ENCODE measurements at regions not wholly inside any gene's neighbourhood (a gene's known extent, or its start where the extent isn't known, plus 50 kb on each side); places are given as distances from the start of the nearest gene placed in this dataset.

GRCh38 chr2:23238011-23238657 is 146.8 kb upstream of the KLHL29 start:
- no peak overlapping the region for H3K4me3 ChIP-seq (ENCODE audit: low read length in 2 of 2)
- H3K4me1 ChIP-seq (ENCODE audit: control insufficient read depth in 2 of 2, insufficient read depth in 2 of 2, low read length in 2 of 2): no peaks in the 10 kb centered on the region
- H3K27ac ChIP-seq (ENCODE audit: low read depth in 2 of 2, low read length in 2 of 2): no peak overlapping the region
- no peak overlapping the region for H3K9ac ChIP-seq (ENCODE audit: low read depth in 1 of 2, low read length in 2 of 2)
- H3K36me3 ChIP-seq (ENCODE audit: control insufficient read depth in 2 of 2, insufficient read depth in 2 of 2, low read length in 2 of 2): no peaks in the 10 kb centered on the region
- no peaks in the 10 kb centered on the region for H3K27me3 ChIP-seq (ENCODE audit: control insufficient read depth in 2 of 2, insufficient read depth in 2 of 2, low read length in 2 of 2)
- H3K9me3 ChIP-seq (ENCODE audit: control insufficient read depth in 2 of 2, low read length in 2 of 2): no peaks in the 10 kb centered on the region

GRCh38 chr2:23239374-23239773 is 145.6 kb upstream of the KLHL29 start:
- H3K27ac ChIP-seq (ENCODE audit: low read depth in 2 of 2, low read length in 2 of 2): no peak overlapping the region
- no peak overlapping the region for H3K9ac ChIP-seq (ENCODE audit: low read depth in 1 of 2, low read length in 2 of 2)
- H3K36me3 ChIP-seq (ENCODE audit: control insufficient read depth in 2 of 2, insufficient read depth in 2 of 2, low read length in 2 of 2): no peaks in the 10 kb centered on the region
- H3K27me3 ChIP-seq (ENCODE audit: control insufficient read depth in 2 of 2, insufficient read depth in 2 of 2, low read length in 2 of 2): no peaks in the 10 kb centered on the region
- H3K9me3 ChIP-seq (ENCODE audit: control insufficient read depth in 2 of 2, low read length in 2 of 2): no peaks in the 10 kb centered on the region
- H3K4me1 ChIP-seq (ENCODE audit: control insufficient read depth in 2 of 2, insufficient read depth in 2 of 2, low read length in 2 of 2): no peaks in the 10 kb centered on the region
- H3K4me3 ChIP-seq (ENCODE audit: low read length in 2 of 2): no peak overlapping the region

GRCh38 chr2:23241121-23241520 is 143.9 kb upstream of the KLHL29 start:
- no peaks in the 10 kb centered on the region for H3K36me3 ChIP-seq (ENCODE audit: control insufficient read depth in 2 of 2, insufficient read depth in 2 of 2, low read length in 2 of 2)
- no peaks in the 10 kb centered on the region for H3K9me3 ChIP-seq (ENCODE audit: control insufficient read depth in 2 of 2, low read length in 2 of 2)
- no peak overlapping the region for H3K9ac ChIP-seq (ENCODE audit: low read depth in 1 of 2, low read length in 2 of 2)
- no peaks in the 10 kb centered on the region for H3K27me3 ChIP-seq (ENCODE audit: control insufficient read depth in 2 of 2, insufficient read depth in 2 of 2, low read length in 2 of 2)
- no peaks in the 10 kb centered on the region for H3K4me1 ChIP-seq (ENCODE audit: control insufficient read depth in 2 of 2, insufficient read depth in 2 of 2, low read length in 2 of 2)
- no peak overlapping the region for H3K27ac ChIP-seq (ENCODE audit: low read depth in 2 of 2, low read length in 2 of 2)
- H3K4me3 ChIP-seq (ENCODE audit: low read length in 2 of 2): no peak overlapping the region

- Histone ChIP-seq H3K36me3 (ENCODE audit: control insufficient read depth in 2 of 2, insufficient read depth in 2 of 2, low read length in 2 of 2) (no peaks in the 10 kb centered on the region), H3K9ac (ENCODE audit: low read depth in 1 of 2, low read length in 2 of 2) (no peak overlapping the region), H3K4me1 (ENCODE audit: control insufficient read depth in 2 of 2, insufficient read depth in 2 of 2, low read length in 2 of 2) (no peaks in the 10 kb centered on the region), H3K27ac (ENCODE audit: low read depth in 2 of 2, low read length in 2 of 2) (no peak overlapping the region), H3K4me3 (ENCODE audit: low read length in 2 of 2) (no peak overlapping the region), H3K27me3 (ENCODE audit: control insufficient read depth in 2 of 2, insufficient read depth in 2 of 2, low read length in 2 of 2) (no peaks in the 10 kb centered on the region), H3K9me3 (ENCODE audit: control insufficient read depth in 2 of 2, low read length in 2 of 2) (no peaks in the 10 kb centered on the region)
Measured at GRCh38 chr2:23241611-23242245, 143.3 kb upstream of the KLHL29 start.

GRCh38 chr2:23243073-23243659 is 141.8 kb upstream of the KLHL29 start:
- no peak overlapping the region for H3K4me3 ChIP-seq (ENCODE audit: low read length in 2 of 2)
- H3K9me3 ChIP-seq (ENCODE audit: control insufficient read depth in 2 of 2, low read length in 2 of 2): no peaks in the 10 kb centered on the region
- H3K27ac ChIP-seq (ENCODE audit: low read depth in 2 of 2, low read length in 2 of 2): peak overlapping the region in 1 of 2 donors; percentile 32
- no peaks in the 10 kb centered on the region for H3K4me1 ChIP-seq (ENCODE audit: control insufficient read depth in 2 of 2, insufficient read depth in 2 of 2, low read length in 2 of 2)
- no peaks in the 10 kb centered on the region for H3K36me3 ChIP-seq (ENCODE audit: control insufficient read depth in 2 of 2, insufficient read depth in 2 of 2, low read length in 2 of 2)
- H3K27me3 ChIP-seq (ENCODE audit: control insufficient read depth in 2 of 2, insufficient read depth in 2 of 2, low read length in 2 of 2): no peaks in the 10 kb centered on the region
- H3K9ac ChIP-seq (ENCODE audit: low read depth in 1 of 2, low read length in 2 of 2): no peak overlapping the region

- Histone ChIP-seq H3K9ac (ENCODE audit: low read depth in 1 of 2, low read length in 2 of 2) (no peak overlapping the region), H3K36me3 (ENCODE audit: control insufficient read depth in 2 of 2, insufficient read depth in 2 of 2, low read length in 2 of 2) (no peaks in the 10 kb centered on the region), H3K4me3 (ENCODE audit: low read length in 2 of 2) (no peak overlapping the region), H3K9me3 (ENCODE audit: control insufficient read depth in 2 of 2, low read length in 2 of 2) (no peaks in the 10 kb centered on the region), H3K27ac (ENCODE audit: low read depth in 2 of 2, low read length in 2 of 2) (no peak overlapping the region), H3K4me1 (ENCODE audit: control insufficient read depth in 2 of 2, insufficient read depth in 2 of 2, low read length in 2 of 2) (no peaks in the 10 kb centered on the region), H3K27me3 (ENCODE audit: control insufficient read depth in 2 of 2, insufficient read depth in 2 of 2, low read length in 2 of 2) (no peaks in the 10 kb centered on the region)
Measured at GRCh38 chr2:23244617-23245016, 140.4 kb upstream of the KLHL29 start.

GRCh38 chr2:23246992-23247683 is 137.8 kb upstream of the KLHL29 start:
- Histone ChIP-seq H3K27me3 (ENCODE audit: control insufficient read depth in 2 of 2, insufficient read depth in 2 of 2, low read length in 2 of 2) (no peaks in the 10 kb centered on the region), H3K27ac (ENCODE audit: low read depth in 2 of 2, low read length in 2 of 2) (no peak overlapping the region), H3K9ac (ENCODE audit: low read depth in 1 of 2, low read length in 2 of 2) (no peak overlapping the region), H3K4me1 (ENCODE audit: control insufficient read depth in 2 of 2, insufficient read depth in 2 of 2, low read length in 2 of 2) (no peaks in the 10 kb centered on the region), H3K9me3 (ENCODE audit: control insufficient read depth in 2 of 2, low read length in 2 of 2) (no peaks in the 10 kb centered on the region), H3K4me3 (ENCODE audit: low read length in 2 of 2) (no peak overlapping the region), H3K36me3 (ENCODE audit: control insufficient read depth in 2 of 2, insufficient read depth in 2 of 2, low read length in 2 of 2) (no peaks in the 10 kb centered on the region)

GRCh38 chr2:23248667-23249066 is 136.3 kb upstream of the KLHL29 start:
- Histone ChIP-seq H3K27ac (ENCODE audit: low read depth in 2 of 2, low read length in 2 of 2) (no peak overlapping the region), H3K27me3 (ENCODE audit: control insufficient read depth in 2 of 2, insufficient read depth in 2 of 2, low read length in 2 of 2) (no peaks in the 10 kb centered on the region), H3K36me3 (ENCODE audit: control insufficient read depth in 2 of 2, insufficient read depth in 2 of 2, low read length in 2 of 2) (no peaks in the 10 kb centered on the region)

GRCh38 chr2:23249348-23249747 is 135.6 kb upstream of the KLHL29 start:
- no peak overlapping the region for H3K4me3 ChIP-seq (ENCODE audit: low read length in 2 of 2)

More at GRCh38 chr2:23248667-23249066, 136.3 kb upstream of the KLHL29 start:
- Histone ChIP-seq H3K4me3 (ENCODE audit: low read length in 2 of 2) (no peak overlapping the region), H3K4me1 (ENCODE audit: control insufficient read depth in 2 of 2, insufficient read depth in 2 of 2, low read length in 2 of 2) (no peaks in the 10 kb centered on the region), H3K9ac (ENCODE audit: low read depth in 1 of 2, low read length in 2 of 2) (no peak overlapping the region), H3K9me3 (ENCODE audit: control insufficient read depth in 2 of 2, low read length in 2 of 2) (no peaks in the 10 kb centered on the region)

GRCh38 chr2:23250371-23250770 is 134.6 kb upstream of the KLHL29 start:
- Histone ChIP-seq H3K9ac (ENCODE audit: low read depth in 1 of 2, low read length in 2 of 2) (no peak overlapping the region), H3K9me3 (ENCODE audit: control insufficient read depth in 2 of 2, low read length in 2 of 2) (no peaks in the 10 kb centered on the region), H3K27me3 (ENCODE audit: control insufficient read depth in 2 of 2, insufficient read depth in 2 of 2, low read length in 2 of 2) (no peaks in the 10 kb centered on the region), H3K4me1 (ENCODE audit: control insufficient read depth in 2 of 2, insufficient read depth in 2 of 2, low read length in 2 of 2) (no peaks in the 10 kb centered on the region), H3K4me3 (ENCODE audit: low read length in 2 of 2) (no peak overlapping the region), H3K27ac (ENCODE audit: low read depth in 2 of 2, low read length in 2 of 2) (no peak overlapping the region), H3K36me3 (ENCODE audit: control insufficient read depth in 2 of 2, insufficient read depth in 2 of 2, low read length in 2 of 2) (no peaks in the 10 kb centered on the region)

More at GRCh38 chr2:23249348-23249747, 135.6 kb upstream of the KLHL29 start:
- Histone ChIP-seq H3K27ac (ENCODE audit: low read depth in 2 of 2, low read length in 2 of 2) (no peak overlapping the region), H3K9me3 (ENCODE audit: control insufficient read depth in 2 of 2, low read length in 2 of 2) (no peaks in the 10 kb centered on the region), H3K9ac (ENCODE audit: low read depth in 1 of 2, low read length in 2 of 2) (no peak overlapping the region), H3K36me3 (ENCODE audit: control insufficient read depth in 2 of 2, insufficient read depth in 2 of 2, low read length in 2 of 2) (no peaks in the 10 kb centered on the region), H3K4me1 (ENCODE audit: control insufficient read depth in 2 of 2, insufficient read depth in 2 of 2, low read length in 2 of 2) (no peaks in the 10 kb centered on the region), H3K27me3 (ENCODE audit: control insufficient read depth in 2 of 2, insufficient read depth in 2 of 2, low read length in 2 of 2) (no peaks in the 10 kb centered on the region)

Measured in mucosa of rectum (tissue), 2 donors.